ENCODE measurements at regions not wholly inside any gene's neighbourhood (a gene's known extent, or its start where the extent isn't known, plus 50 kb on each side); places are given as distances from the start of the nearest gene placed in this dataset.

DNA sequence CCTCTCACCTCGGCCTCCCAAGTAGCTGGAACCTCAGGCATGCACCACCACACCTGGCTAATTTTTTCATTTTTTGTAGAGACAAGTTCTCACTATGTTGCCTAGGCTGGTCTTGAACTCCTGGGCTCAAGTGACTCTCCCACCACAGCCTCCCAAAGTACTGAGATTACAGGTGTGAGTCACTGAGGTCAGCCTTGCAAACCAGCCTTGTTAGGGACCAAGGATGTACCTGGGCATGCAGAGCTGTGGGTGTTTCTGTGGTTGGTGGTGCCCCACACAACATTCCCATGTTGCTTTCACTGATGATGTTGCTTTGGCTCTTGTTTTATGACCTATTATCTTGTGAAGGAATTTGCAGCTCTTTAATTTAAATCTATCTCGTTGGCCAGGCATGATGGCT is 54.8 kb downstream of the OTUD1 start:
- Histone ChIP-seq H3K36me3 (no peaks in the 10 kb centered on the region), H3K27ac (no peak overlapping the region), H3K27me3 (peaks cover 0 to 9% (median 0%) of the 10 kb centered on the region in 7 donors), H3K4me1 (peaks cover 0 to 6% (median 0%) of the 10 kb centered on the region in 9 donors), H3K9me3 (no peaks in the 10 kb centered on the region), H3K4me3 (no peak overlapping the region)
- intact Hi-C loops (cut with DNase I): no loop called here
- DNase-seq: no peak
- TF ChIP-seq, protein P1, sequence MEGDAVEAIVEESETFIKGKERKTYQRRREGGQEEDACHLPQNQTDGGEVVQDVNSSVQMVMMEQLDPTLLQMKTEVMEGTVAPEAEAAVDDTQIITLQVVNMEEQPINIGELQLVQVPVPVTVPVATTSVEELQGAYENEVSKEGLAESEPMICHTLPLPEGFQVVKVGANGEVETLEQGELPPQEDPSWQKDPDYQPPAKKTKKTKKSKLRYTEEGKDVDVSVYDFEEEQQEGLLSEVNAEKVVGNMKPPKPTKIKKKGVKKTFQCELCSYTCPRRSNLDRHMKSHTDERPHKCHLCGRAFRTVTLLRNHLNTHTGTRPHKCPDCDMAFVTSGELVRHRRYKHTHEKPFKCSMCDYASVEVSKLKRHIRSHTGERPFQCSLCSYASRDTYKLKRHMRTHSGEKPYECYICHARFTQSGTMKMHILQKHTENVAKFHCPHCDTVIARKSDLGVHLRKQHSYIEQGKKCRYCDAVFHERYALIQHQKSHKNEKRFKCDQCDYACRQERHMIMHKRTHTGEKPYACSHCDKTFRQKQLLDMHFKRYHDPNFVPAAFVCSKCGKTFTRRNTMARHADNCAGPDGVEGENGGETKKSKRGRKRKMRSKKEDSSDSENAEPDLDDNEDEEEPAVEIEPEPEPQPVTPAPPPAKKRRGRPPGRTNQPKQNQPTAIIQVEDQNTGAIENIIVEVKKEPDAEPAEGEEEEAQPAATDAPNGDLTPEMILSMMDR (IDR thresholded peaks at IDR 0.05): no peak
- 56 to 60% methylated on average over 2 of the region's 2 CpGs for WGBS, 2 donors
- no peak for ATAC-seq

DNA sequence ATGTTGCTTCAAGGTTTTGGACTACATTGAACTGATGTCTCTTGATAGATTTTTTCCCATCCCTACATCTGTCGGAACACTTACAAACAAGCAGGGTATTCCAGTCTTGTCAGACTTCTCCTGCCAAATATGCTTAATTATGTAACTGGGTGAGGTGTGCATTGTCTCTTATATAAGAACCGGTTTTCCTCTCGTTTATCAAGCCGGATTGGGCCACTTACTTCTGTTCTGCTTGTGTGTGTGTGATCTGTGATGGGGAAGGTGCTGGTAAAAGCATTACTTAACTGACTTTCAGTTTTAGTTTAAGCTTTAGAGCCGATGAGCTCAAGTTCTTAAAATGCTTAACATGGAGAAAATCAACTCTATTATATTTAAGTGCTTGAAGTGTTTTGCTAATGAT is 57.9 kb downstream of the OTUD1 start:
- peaks cover 0 to 9% (median 0%) of the 10 kb centered on the region in 7 donors for H3K27me3 ChIP-seq
- TF ChIP-seq, protein P1 (IDR thresholded peaks at IDR 0.05): no peak
- intact Hi-C loops (cut with DNase I): no loop called here
- H3K4me3 ChIP-seq: peak overlapping the region in 1 of 10 donors; percentile 2
- H3K36me3 ChIP-seq: no peaks in the 10 kb centered on the region
- H3K9me3 ChIP-seq: no peaks in the 10 kb centered on the region
- H3K27ac ChIP-seq: peak overlapping the region in 1 of 10 donors; percentile 15
- DNase-seq (no peak), ATAC-seq (no peak)
- peaks cover 0 to 6% (median 0%) of the 10 kb centered on the region in 9 donors for H3K4me1 ChIP-seq
- WGBS, 2 donors: 52 to 72% methylated on average over 5 of the region's 5 CpGs

DNA sequence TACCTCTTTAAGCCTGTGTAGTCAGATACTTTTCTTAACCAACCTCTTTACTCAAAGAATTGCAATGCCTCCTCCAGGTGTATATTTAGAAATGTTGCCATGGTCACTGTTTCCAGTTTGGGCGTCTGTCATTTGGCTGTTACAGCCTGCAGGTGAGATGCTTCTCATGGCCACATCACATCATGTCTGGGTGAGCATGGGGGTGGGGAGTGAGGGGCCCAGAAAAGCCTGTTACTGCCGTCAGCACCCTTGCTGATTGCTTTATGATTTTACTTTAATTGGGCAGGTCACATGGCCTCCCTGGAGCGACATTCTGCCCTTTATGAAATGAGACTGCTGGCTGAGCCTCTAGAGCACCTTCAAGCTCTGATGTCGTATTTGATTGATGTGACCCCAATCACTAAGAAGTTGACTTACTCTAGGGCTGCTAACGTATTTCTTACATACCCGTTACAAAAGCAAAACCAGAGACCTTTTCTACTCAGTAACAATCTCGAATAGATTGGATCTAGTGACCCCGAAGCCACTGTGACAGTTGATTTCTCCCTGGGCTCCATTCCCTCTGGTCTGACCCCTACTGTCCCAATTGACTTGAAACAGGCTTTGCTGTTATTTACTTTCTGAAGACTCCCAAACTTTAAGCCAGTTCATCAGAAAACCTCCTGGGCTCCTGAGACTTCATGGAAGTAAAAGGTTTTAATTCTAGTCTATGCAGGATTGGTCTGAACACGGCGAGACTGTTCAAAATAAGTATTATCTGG is 60.7 kb downstream of the OTUD1 start:
- TF ChIP-seq, protein P1 (IDR thresholded peaks at IDR 0.05): peak in 2 of 9 donors; percentile 3 to 28
- Histone ChIP-seq H3K27ac (no peak overlapping the region), H3K36me3 (no peaks in the 10 kb centered on the region), H3K27me3 (no peaks in the 10 kb centered on the region), H3K4me3 (no peak overlapping the region), H3K4me1 (peaks cover 0 to 6% (median 0%) of the 10 kb centered on the region in 9 donors), H3K9me3 (no peaks in the 10 kb centered on the region)
- no peak for ATAC-seq
- DNase-seq: no peak
- intact Hi-C loops (cut with DNase I): no loop called here
- 50 to 63% methylated on average over 10 of the region's 10 CpGs for WGBS, 2 donors

DNA sequence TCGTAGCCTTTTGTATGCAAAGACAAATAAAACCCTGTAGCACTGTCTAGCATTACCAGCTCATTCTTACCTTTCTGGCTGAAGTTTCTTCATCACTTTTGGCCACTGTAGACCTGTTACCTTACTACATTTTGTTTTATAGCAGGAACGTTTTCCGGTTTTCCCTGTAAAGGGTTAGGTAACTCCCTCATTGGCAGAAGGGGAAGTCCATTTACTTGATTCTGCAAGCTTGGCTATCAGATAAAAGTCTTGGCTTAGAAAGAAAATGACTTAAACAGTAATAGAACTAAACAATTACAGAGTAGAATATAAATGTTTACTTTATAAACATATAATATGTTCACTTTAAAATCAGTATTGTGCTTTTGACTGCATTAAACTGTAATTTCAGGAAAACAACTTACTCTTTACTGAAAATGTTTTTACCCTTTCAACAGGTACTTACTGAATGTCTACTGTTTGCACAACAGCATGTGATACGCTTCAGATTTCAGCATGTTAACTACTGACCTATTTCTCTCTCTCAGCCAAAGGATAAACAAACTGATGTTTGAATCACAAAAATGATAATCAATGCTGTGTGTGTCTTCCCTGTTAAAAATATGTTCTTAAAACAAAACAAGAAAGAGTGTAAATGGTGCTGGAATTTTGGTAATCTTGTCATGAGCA is 67.1 kb downstream of the OTUD1 start:
- intact Hi-C loops (cut with DNase I): no loop called here
- WGBS, 2 donors: 81 to 84% methylated on average over 4 of the region's 4 CpGs
- DNase-seq (no peak), ATAC-seq (no peak)
- H3K4me3 ChIP-seq: no peak overlapping the region
- no peaks in the 10 kb centered on the region for H3K4me1 ChIP-seq
- H3K27ac ChIP-seq: no peak overlapping the region
- H3K36me3 ChIP-seq: no peaks in the 10 kb centered on the region
- H3K9me3 ChIP-seq: no peaks in the 10 kb centered on the region
- H3K27me3 ChIP-seq: no peaks in the 10 kb centered on the region
- TF ChIP-seq, protein P1 (IDR thresholded peaks at IDR 0.05): no peak

Measured in heart right ventricle (tissue), 16 donors.